ENCODE measurements at regions not wholly inside any gene's neighbourhood (a gene's known extent, or its start where the extent isn't known, plus 50 kb on each side); places are given as distances from the start of the nearest gene placed in this dataset.
A peak's percentile ranks its signal among the peaks of the same experiment; 100 is the strongest.
"Not testable (repeated sequence)": the region's sequence is repeated elsewhere in the genome, so short reads cannot be mapped to it uniquely, and the experiment has no call there.

GRCh38 chr1:61579802-61580201 lies 145.1 kb downstream of the TM2D1 start:
- no peak for DNase-seq

- no peak for DNase-seq
Measured at GRCh38 chr1:61572046-61572445, 152.9 kb downstream of the TM2D1 start.

GRCh38 chr1:61570191-61570590 lies 154.8 kb downstream of the TM2D1 start:
- DNase-seq: no peak

- no peak for DNase-seq
Measured at GRCh38 chr1:61569303-61569621, 155.7 kb downstream of the TM2D1 start.

GRCh38 chr1:61568460-61569302 lies 156.3 kb downstream of the TM2D1 start:
- no peak for DNase-seq

GRCh38 chr1:61566177-61566576 lies 158.8 kb downstream of the TM2D1 start:
- no peak for DNase-seq

GRCh38 chr1:61563611-61564010 lies 161.3 kb downstream of the TM2D1 start:
- DNase-seq: no peak

- no peak for DNase-seq
Measured at GRCh38 chr1:61561666-61562065, 163.3 kb downstream of the TM2D1 start.

GRCh38 chr1:61560385-61560784 lies 164.6 kb downstream of the TM2D1 start:
- no peak for DNase-seq

GRCh38 chr1:61556631-61557030 lies 168.3 kb downstream of the TM2D1 start:
- DNase-seq: no peak

GRCh38 chr1:61552630-61553305 lies 172.2 kb downstream of the TM2D1 start:
- DNase-seq: no peak

GRCh38 chr1:61547302-61547701 lies 177.6 kb downstream of the TM2D1 start:
- DNase-seq: peak; percentile 63

GRCh38 chr1:61544870-61545269 lies 180.1 kb downstream of the TM2D1 start:
- DNase-seq: not testable (repeated sequence)

GRCh38 chr1:61543498-61543897 lies 181.4 kb downstream of the TM2D1 start:
- DNase-seq: not testable (repeated sequence)

GRCh38 chr1:61539720-61540462 lies 185.1 kb downstream of the TM2D1 start:
- no peak for DNase-seq

GRCh38 chr1:61538228-61538627 lies 186.7 kb downstream of the TM2D1 start:
- no peak for DNase-seq

- no peak for DNase-seq
Measured at GRCh38 chr1:61536174-61537108, 188.5 kb downstream of the TM2D1 start.

- DNase-seq: no peak
Measured at GRCh38 chr1:61534847-61535246, 190.1 kb downstream of the TM2D1 start.

- DNase-seq: no peak
Measured at GRCh38 chr1:61533546-61533945, 191.4 kb downstream of the TM2D1 start.

- DNase-seq: no peak
Measured at GRCh38 chr1:61531716-61532115, 193.2 kb downstream of the TM2D1 start.

- no peak for DNase-seq
Measured at GRCh38 chr1:61523893-61524605, 200.9 kb downstream of the TM2D1 start.

- DNase-seq: no peak
Measured at GRCh38 chr1:61523229-61523628, 201.7 kb downstream of the TM2D1 start.
